H9 (cell line): ENCODE measurements at regions not wholly inside any gene's neighbourhood (a gene's known extent, or its start where the extent isn't known, plus 50 kb on each side); places are given as distances from the start of the nearest gene placed in this dataset.

Experiments used
- DNase-seq: peaks from one replicate; pipeline ENCODE4 v3.0.0-alpha.2; 2017
- H2AFZ ChIP-seq: one replicate; pipeline ENCODE4 v1.6.1; 2013; ENCODE audit warnings: mild to moderate bottlenecking, low read length, control low read depth, moderate library complexity
- H2AK5ac ChIP-seq: 2 replicates; pipeline ENCODE4 v1.6.1; 2013; ENCODE audit warnings: low read length, control low read depth, mixed read lengths; ENCODE audit not compliant: insufficient read length
- H2BK120ac ChIP-seq: one replicate; pipeline ENCODE4 v1.6.1; 2013; ENCODE audit warnings: low read depth, mild to moderate bottlenecking, low read length, control low read depth, inconsistent platforms; ENCODE audit not compliant: poor library complexity, severe bottlenecking
- H2BK12ac ChIP-seq: 2 replicates; pipeline ENCODE4 v1.6.1; 2013; ENCODE audit warnings: low read length, control low read depth, mixed read lengths, low read depth; ENCODE audit not compliant: insufficient read length
- H2BK15ac ChIP-seq: 2 replicates; pipeline ENCODE4 v1.6.1; 2013; ENCODE audit warnings: low read depth, low read length, control low read depth
- H2BK20ac ChIP-seq: one replicate; pipeline ENCODE4 v1.6.1; 2013; ENCODE audit warnings: low read depth, mild to moderate bottlenecking, low read length, control low read depth, inconsistent platforms; ENCODE audit not compliant: poor library complexity, severe bottlenecking
- H2BK5ac ChIP-seq: 2 replicates; pipeline ENCODE4 v1.6.1; 2013; ENCODE audit warnings: low read length, control low read depth, mixed read lengths; ENCODE audit not compliant: insufficient read length
- H3K14ac ChIP-seq: 2 replicates; pipeline ENCODE4 v1.6.1; 2013; ENCODE audit warnings: low read length, control low read depth; ENCODE audit not compliant: insufficient read depth
- H3K18ac ChIP-seq: 2 replicates; pipeline ENCODE4 v1.6.1; 2013; ENCODE audit warnings: low read depth, mild to moderate bottlenecking, mixed read lengths, low read length, control low read depth; ENCODE audit not compliant: insufficient read length
- H3K23ac ChIP-seq: 2 replicates; pipeline ENCODE4 v1.6.1; 2013; ENCODE audit warnings: low read length, control low read depth, mixed read lengths, low read depth; ENCODE audit not compliant: insufficient read length
- H3K23me2 ChIP-seq: 2 replicates; pipeline ENCODE4 v1.6.1; 2013; ENCODE audit warnings: low read depth, mild to moderate bottlenecking, mixed read lengths, low read length, control low read depth; ENCODE audit not compliant: insufficient read length, poor library complexity, severe bottlenecking
- H3K27ac ChIP-seq: 2 replicates; pipeline ENCODE4 v1.5.1; 2013; ENCODE audit warnings: low read length, control low read depth, mixed read lengths, low read depth; ENCODE audit not compliant: insufficient read length
- H3K27me3 ChIP-seq: 2 replicates; pipeline ENCODE4 v1.6.1; 2013; ENCODE audit warnings: low read length, control low read depth, inconsistent platforms; ENCODE audit not compliant: insufficient read depth
- H3K4ac ChIP-seq: 2 replicates; pipeline ENCODE4 v1.6.1; 2013; ENCODE audit warnings: low read depth, mild to moderate bottlenecking, control low read depth, inconsistent platforms, low read length, moderate library complexity
- H3K4me1 ChIP-seq: 2 replicates; pipeline ENCODE4 v1.6.1; 2013; ENCODE audit warnings: low read length, control low read depth, inconsistent platforms; ENCODE audit not compliant: insufficient read depth
- H3K4me2 ChIP-seq: 2 replicates; pipeline ENCODE4 v1.6.1; 2013; ENCODE audit warnings: low read length, control low read depth, mixed read lengths; ENCODE audit not compliant: insufficient read length, insufficient read depth
- H3K56ac ChIP-seq: 2 replicates; pipeline ENCODE4 v1.6.1; 2013; ENCODE audit warnings: low read depth, mild to moderate bottlenecking, mixed read lengths, low read length, control low read depth; ENCODE audit not compliant: insufficient read length
- H3K79me1 ChIP-seq: 2 replicates; pipeline ENCODE4 v1.6.1; 2013; ENCODE audit warnings: low read depth, mild to moderate bottlenecking, moderate library complexity, low read length, control low read depth, inconsistent platforms; ENCODE audit not compliant: insufficient read depth, poor library complexity, severe bottlenecking
- H3K79me2 ChIP-seq: 2 replicates; pipeline ENCODE4 v1.6.1; 2013; ENCODE audit warnings: low read length, control low read depth, inconsistent platforms; ENCODE audit not compliant: insufficient read depth
- H3K9ac ChIP-seq: 2 replicates; pipeline ENCODE4 v1.6.1; 2013; ENCODE audit warnings: low read length, control low read depth, mixed read lengths; ENCODE audit not compliant: insufficient read length; ENCODE audit errors: extremely low read depth
- H3K9me3 ChIP-seq: one replicate; pipeline ENCODE4 v1.6.1; 2013; ENCODE audit warnings: low read depth, low read length, inconsistent platforms; ENCODE audit not compliant: control insufficient read depth
- H3T11ph ChIP-seq: one replicate; pipeline ENCODE4 v1.6.1; 2013; ENCODE audit warnings: mild to moderate bottlenecking, low read length, control low read depth, inconsistent platforms
- H4K20me1 ChIP-seq: one replicate; pipeline ENCODE4 v1.6.1; 2013; ENCODE audit not compliant: control insufficient read depth, insufficient read length, insufficient read depth
- H4K5ac ChIP-seq: 2 replicates; pipeline ENCODE4 v1.6.1; 2013; ENCODE audit warnings: low read depth, mild to moderate bottlenecking, mixed read lengths, low read length, control low read depth; ENCODE audit not compliant: insufficient read length
- H4K8ac ChIP-seq: replicated peaks from 2 replicates; pipeline ENCODE4 v1.6.1; 2013; ENCODE audit warnings: low read length, control low read depth, mixed read lengths, low read depth; ENCODE audit not compliant: insufficient read length
- H4K91ac ChIP-seq: 2 replicates; pipeline ENCODE4 v1.6.1; 2013; ENCODE audit warnings: low read depth, mild to moderate bottlenecking, moderate library complexity, mixed read lengths, low read length, control low read depth; ENCODE audit not compliant: insufficient read length
- H3K27ac Mint-ChIP-seq, 3 experiments: 2 replicates in 2 of 3; 3 replicates in 1 of 3; pipeline ENCODE4 v1.8.0; 2020 to 2021; ENCODE audit warnings: mixed read lengths in 3 of 3, mild to moderate bottlenecking in 1 of 3, moderate library complexity in 1 of 3
- H3K27me3 Mint-ChIP-seq: 2 replicates; pipeline ENCODE4 v1.8.0; 2021; ENCODE audit warnings: low read depth, mild to moderate bottlenecking, moderate library complexity, mixed read lengths
- H3K36me3 Mint-ChIP-seq, 3 experiments: 2 replicates in 2 of 3; 3 replicates in 1 of 3; pipeline ENCODE4 v1.8.0; 2020 to 2021; ENCODE audit warnings: low read depth in 3 of 3, mixed read lengths in 3 of 3; ENCODE audit not compliant: insufficient read depth in 1 of 3
- H3K4me1 Mint-ChIP-seq, 2 experiments: 2 replicates each; pipeline ENCODE4 v1.8.0; 2020; ENCODE audit warnings: mixed read lengths in 2 of 2
- H3K4me3 Mint-ChIP-seq, 2 experiments: 2 replicates in 1 of 2; 3 replicates in 1 of 2; pipeline ENCODE4 v1.8.0; 2020 to 2021; ENCODE audit warnings: mild to moderate bottlenecking in 2 of 2, mixed read lengths in 2 of 2, moderate library complexity in 1 of 2
- H3K9me3 Mint-ChIP-seq, 2 experiments: 2 replicates in 1 of 2; 3 replicates in 1 of 2; pipeline ENCODE4 v1.8.0; 2020; ENCODE audit warnings: mild to moderate bottlenecking in 2 of 2, mixed read lengths in 2 of 2, moderate library complexity in 1 of 2
- WGBS: extraction: QIAGEN DNeasy Blood & Tissue Kit; methylation state at CpG from one replicate; pipeline ENCODE4 v1.1.7; 2013; ENCODE audit warnings: missing lambda C conversion rate, low lambda C conversion rate, mixed read lengths; ENCODE audit not compliant: insufficient read length; ENCODE audit errors: extremely low coverage; 5-methylcytosine and 5-hydroxymethylcytosine counted together
- TF ChIP-seq, protein P1 (sequence below): fragments of 200-600 bp; sonication (generic); conservative IDR thresholded peaks from 3 replicates; pipeline ENCODE4 v1.8.0; 2021; ENCODE audit warnings: antibody characterized with exemption, mild to moderate bottlenecking

- TF ChIP-seq, protein P1, sequence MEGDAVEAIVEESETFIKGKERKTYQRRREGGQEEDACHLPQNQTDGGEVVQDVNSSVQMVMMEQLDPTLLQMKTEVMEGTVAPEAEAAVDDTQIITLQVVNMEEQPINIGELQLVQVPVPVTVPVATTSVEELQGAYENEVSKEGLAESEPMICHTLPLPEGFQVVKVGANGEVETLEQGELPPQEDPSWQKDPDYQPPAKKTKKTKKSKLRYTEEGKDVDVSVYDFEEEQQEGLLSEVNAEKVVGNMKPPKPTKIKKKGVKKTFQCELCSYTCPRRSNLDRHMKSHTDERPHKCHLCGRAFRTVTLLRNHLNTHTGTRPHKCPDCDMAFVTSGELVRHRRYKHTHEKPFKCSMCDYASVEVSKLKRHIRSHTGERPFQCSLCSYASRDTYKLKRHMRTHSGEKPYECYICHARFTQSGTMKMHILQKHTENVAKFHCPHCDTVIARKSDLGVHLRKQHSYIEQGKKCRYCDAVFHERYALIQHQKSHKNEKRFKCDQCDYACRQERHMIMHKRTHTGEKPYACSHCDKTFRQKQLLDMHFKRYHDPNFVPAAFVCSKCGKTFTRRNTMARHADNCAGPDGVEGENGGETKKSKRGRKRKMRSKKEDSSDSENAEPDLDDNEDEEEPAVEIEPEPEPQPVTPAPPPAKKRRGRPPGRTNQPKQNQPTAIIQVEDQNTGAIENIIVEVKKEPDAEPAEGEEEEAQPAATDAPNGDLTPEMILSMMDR, result no peak
- no peak for DNase-seq
- no peaks in the 10 kb centered on the region for H3K79me1 ChIP-seq
- no peak overlapping the region for H3T11ph ChIP-seq
- no peak overlapping the region for H2BK20ac ChIP-seq
- no peak overlapping the region for H4K8ac ChIP-seq
- no peaks in the 10 kb centered on the region for H3K4me1 ChIP-seq
- H3K9ac ChIP-seq, result no peak overlapping the region
- no peak overlapping the region for H3K14ac ChIP-seq
- H3K9me3 ChIP-seq, result no peaks in the 10 kb centered on the region
- no peak overlapping the region for H2AK5ac ChIP-seq
- WGBS, result no CpG with 5 or more reads among the region's 3 CpGs
- H2BK15ac ChIP-seq, result no peak overlapping the region
- H3K9me3 Mint-ChIP-seq, result peaks cover 0 to 2% of the 10 kb centered on the region in 2 experiments; a peak in 1 of 5 replicates
- H3K23ac ChIP-seq, result no peak overlapping the region
- no peak overlapping the region for H4K5ac ChIP-seq
- peaks cover 3 to 4% of the 10 kb centered on the region in 2 experiments; a peak in 2 of 4 replicates for H3K4me1 Mint-ChIP-seq
- no peak overlapping the region for H2BK120ac ChIP-seq
- no peaks in the 10 kb centered on the region for H3K79me2 ChIP-seq
- no peaks in the 10 kb centered on the region for H4K20me1 ChIP-seq
- H3K27ac Mint-ChIP-seq, result no peak overlapping the region
- H2BK12ac ChIP-seq, result no peak overlapping the region
- no peak overlapping the region for H4K91ac ChIP-seq
- peaks cover 20% of the 10 kb centered on the region for H3K27me3 Mint-ChIP-seq
- H3K27ac ChIP-seq, result no peak overlapping the region
- H2BK5ac ChIP-seq, result no peak overlapping the region
- H3K27me3 ChIP-seq, result no peaks in the 10 kb centered on the region
- H2AFZ ChIP-seq, result no peak overlapping the region
- H3K4me3 Mint-ChIP-seq, result no peak overlapping the region
- no peak overlapping the region for H3K56ac ChIP-seq
- peaks cover 2% of the 10 kb centered on the region for H3K23me2 ChIP-seq
- H3K4me2 ChIP-seq, result no peak overlapping the region
- H3K36me3 Mint-ChIP-seq, result no peaks in the 10 kb centered on the region
- H3K18ac ChIP-seq, result no peak overlapping the region
- H3K4ac ChIP-seq, result no peak overlapping the region
These were observed 154.0 kb upstream of the KCNG1 start for GRCh38 chr20:51176876-51177275.
